MM.1S (cell line): ENCODE measurements at regions not wholly inside any gene's neighbourhood (a gene's known extent, or its start where the extent isn't known, plus 50 kb on each side); places are given as distances from the start of the nearest gene placed in this dataset.

ENCODE experiments used
- DNase-seq: peaks from one replicate; pipeline ENCODE4 v3.0.0-alpha.2; 2015
- H2AFZ ChIP-seq: fragments of 300-600 bp; sonication (generic); 2 replicates; pipeline ENCODE4 v1.6.0; 2016; ENCODE audit warnings: antibody characterized with exemption, low read length
- H3F3A ChIP-seq: fragments of 300-600 bp; sonication (generic); 2 replicates; pipeline ENCODE4 v1.6.1; 2016; ENCODE audit warnings: mild to moderate bottlenecking, antibody characterized with exemption, low read length, moderate library complexity, mixed read lengths; ENCODE audit not compliant: insufficient read depth
- H3K27ac ChIP-seq: fragments of 300-600 bp; sonication (generic); 2 replicates; pipeline ENCODE4 v1.5.1; 2016; ENCODE audit warnings: mild to moderate bottlenecking, low read length
- H3K27me3 ChIP-seq: fragments of 300-600 bp; sonication (generic); replicated peaks from 2 replicates; pipeline ENCODE4 v1.6.0; 2016; ENCODE audit warnings: low read length; ENCODE audit not compliant: insufficient read depth
- H3K36me3 ChIP-seq: fragments of 300-600 bp; sonication (generic); replicated peaks from 2 replicates; pipeline ENCODE4 v1.6.1; 2016; ENCODE audit warnings: mild to moderate bottlenecking, low read length, mixed read lengths; ENCODE audit not compliant: insufficient read depth
- H3K4me1 ChIP-seq: fragments of 300-600 bp; sonication (generic); 2 replicates; pipeline ENCODE4 v1.6.1; 2016; ENCODE audit warnings: low read length, mixed read lengths
- H3K4me2 ChIP-seq: fragments of 300-600 bp; sonication (generic); 2 replicates; pipeline ENCODE4 v1.6.0; 2016; ENCODE audit warnings: low read depth, low read length
- H3K4me3 ChIP-seq: fragments of 300-600 bp; sonication (generic); 2 replicates; pipeline ENCODE4 v1.5.1; 2016; ENCODE audit warnings: low read length, mixed read lengths
- H3K79me2 ChIP-seq: fragments of 300-600 bp; sonication (generic); 2 replicates; pipeline ENCODE4 v1.6.1; 2016; ENCODE audit warnings: mixed run types, low read length, mixed read lengths
- H3K9ac ChIP-seq: fragments of 300-600 bp; sonication (generic); 2 replicates; pipeline ENCODE4 v1.6.1; 2016; ENCODE audit warnings: low read length, mixed read lengths
- H3K9me2 ChIP-seq: fragments of 300-600 bp; sonication (generic); replicated peaks from 2 replicates; pipeline ENCODE4 v1.6.1; 2016; ENCODE audit warnings: mild to moderate bottlenecking, low read length, mixed read lengths; ENCODE audit not compliant: insufficient read depth
- H3K9me3 ChIP-seq: fragments of 300-600 bp; sonication (generic); replicated peaks from 2 replicates; pipeline ENCODE4 v1.6.1; 2016; ENCODE audit warnings: mild to moderate bottlenecking, low read length, mixed read lengths; ENCODE audit not compliant: insufficient read depth
- H4K20me1 ChIP-seq: fragments of 300-600 bp; sonication (generic); 2 replicates; pipeline ENCODE4 v1.6.1; 2016; ENCODE audit warnings: mild to moderate bottlenecking, low read length, moderate library complexity, mixed read lengths; ENCODE audit not compliant: insufficient read depth
- CTCF ChIP-seq: fragments of 300-600 bp; sonication (generic); IDR thresholded peaks from 2 replicates; pipeline ENCODE4 v1.5.1; 2016; ENCODE audit warnings: antibody characterized with exemption, low read length, mixed read lengths
- EZH2 ChIP-seq: fragments of 300-600 bp; sonication (generic); optimal IDR thresholded peaks from 2 replicates; pipeline ENCODE3; 2017; ENCODE audit warnings: low read depth, mild to moderate bottlenecking, antibody characterized with exemption, low read length, mixed read lengths
- EZH2phosphoT487 ChIP-seq: fragments of 300-600 bp; sonication (generic); IDR thresholded peaks from 2 replicates; pipeline ENCODE4 v1.6.1; 2018; ENCODE audit warnings: antibody characterized with exemption, low read length

- DNase-seq: no peak
- H3K4me1 ChIP-seq: no peaks in the 10 kb centered on the region
These were observed 187.6 kb downstream of the MYCN start for GRCh38 chr2:16127958-16128357.

GRCh38 chr2:16127276-16127940 is 187.1 kb downstream of the MYCN start:
- Histone ChIP-seq H3K9me3 (no peaks in the 10 kb centered on the region), H3K4me2 (no peak overlapping the region), H3K36me3 (no peaks in the 10 kb centered on the region), H3K9ac (no peak overlapping the region), H3K4me3 (no peak overlapping the region), H4K20me1 (no peaks in the 10 kb centered on the region), H3F3A (no peaks in the 10 kb centered on the region), H3K27me3 (no peaks in the 10 kb centered on the region), H3K9me2 (no peaks in the 10 kb centered on the region), H3K4me1 (no peaks in the 10 kb centered on the region), H2AFZ (no peak overlapping the region), H3K79me2 (no peaks in the 10 kb centered on the region), H3K27ac (no peak overlapping the region)
- TF ChIP-seq CTCF: no peak
- no peak for TF ChIP-seq EZH2
- TF ChIP-seq EZH2phosphoT487: no peak
- no peak for DNase-seq

More at GRCh38 chr2:16127958-16128357, 187.6 kb downstream of the MYCN start:
- no peak overlapping the region for H3K9ac ChIP-seq
- H3K9me2 ChIP-seq: no peaks in the 10 kb centered on the region
- TF ChIP-seq CTCF (no peak), EZH2phosphoT487 (no peak), EZH2 (no peak)
- no peaks in the 10 kb centered on the region for H3K79me2 ChIP-seq
- no peak overlapping the region for H3K4me3 ChIP-seq
- H4K20me1 ChIP-seq: no peaks in the 10 kb centered on the region
- H3K9me3 ChIP-seq: no peaks in the 10 kb centered on the region
- H2AFZ ChIP-seq: no peak overlapping the region
- no peaks in the 10 kb centered on the region for H3K27me3 ChIP-seq
- no peak overlapping the region for H3K4me2 ChIP-seq
- no peaks in the 10 kb centered on the region for H3K36me3 ChIP-seq
- H3F3A ChIP-seq: no peaks in the 10 kb centered on the region
- H3K27ac ChIP-seq: no peak overlapping the region

GRCh38 chr2:16126517-16127275 is 186.3 kb downstream of the MYCN start:
- Histone ChIP-seq H3K4me2 (no peak overlapping the region), H3K9me3 (no peaks in the 10 kb centered on the region), H4K20me1 (no peaks in the 10 kb centered on the region), H3K79me2 (no peaks in the 10 kb centered on the region), H3K27ac (no peak overlapping the region), H3K9ac (no peak overlapping the region), H3K36me3 (no peaks in the 10 kb centered on the region), H3F3A (no peaks in the 10 kb centered on the region), H2AFZ (no peak overlapping the region), H3K9me2 (no peaks in the 10 kb centered on the region), H3K4me3 (no peak overlapping the region), H3K27me3 (no peaks in the 10 kb centered on the region), H3K4me1 (no peaks in the 10 kb centered on the region)
- no peak for DNase-seq
- no peak for TF ChIP-seq EZH2phosphoT487
- no peak for TF ChIP-seq EZH2
- TF ChIP-seq CTCF: no peak
